GM23338 (cell line): ENCODE measurements at regions not wholly inside any gene's neighbourhood (a gene's known extent, or its start where the extent isn't known, plus 50 kb on each side); places are given as distances from the start of the nearest gene placed in this dataset.

Source experiments
- ATAC-seq: fragments of 200-7000 bp; cut with Tn5 transposase; 3 replicates; pipeline ENCODE4 v1.9.1; 2020
- DNase-seq: peaks from one replicate; pipeline ENCODE4 v3.0.0-alpha.2; 2015; ENCODE audit warnings: low spot score
- H2AFZ ChIP-seq: fragments of 200-600 bp; sonication (generic); 2 replicates; pipeline ENCODE4 v1.8.0; 2016; ENCODE audit warnings: antibody characterized with exemption, mild to moderate bottlenecking, moderate library complexity
- H3F3A ChIP-seq: fragments of 200-600 bp; sonication (generic); replicated peaks from 2 replicates; pipeline ENCODE4 v1.8.0; 2017; ENCODE audit warnings: antibody characterized with exemption, mixed run types, low read depth
- H3K27ac ChIP-seq: fragments of 200-600 bp; sonication (generic); 2 replicates; pipeline ENCODE4 v1.6.1; 2016; ENCODE audit warnings: low read depth
- H3K27me3 ChIP-seq: fragments of 200-600 bp; sonication (generic); 2 replicates; pipeline ENCODE4 v1.8.0; 2016; ENCODE audit warnings: mild to moderate bottlenecking, mixed run types, moderate library complexity; ENCODE audit not compliant: insufficient read depth
- H3K36me3 ChIP-seq: fragments of 200-600 bp; sonication (generic); 2 replicates; pipeline ENCODE4 v1.8.0; 2016; ENCODE audit warnings: mild to moderate bottlenecking; ENCODE audit not compliant: insufficient read depth
- H3K4me1 ChIP-seq: fragments of 200-600 bp; sonication (generic); 2 replicates; pipeline ENCODE4 v1.8.0; 2016; ENCODE audit warnings: mild to moderate bottlenecking, moderate library complexity; ENCODE audit not compliant: insufficient read depth
- H3K4me2 ChIP-seq: fragments of 200-600 bp; sonication (generic); 2 replicates; pipeline ENCODE4 v1.7.1; 2017; ENCODE audit warnings: mixed run types
- H3K4me3 ChIP-seq: fragments of 200-600 bp; sonication (generic); 2 replicates; pipeline ENCODE4 v1.6.1; 2016; ENCODE audit warnings: mixed run types
- H3K79me2 ChIP-seq: fragments of 200-600 bp; sonication (generic); replicated peaks from 2 replicates; pipeline ENCODE4 v1.8.0; 2017; ENCODE audit warnings: mild to moderate bottlenecking; ENCODE audit not compliant: insufficient read depth
- H3K9me2 ChIP-seq: fragments of 200-600 bp; sonication (generic); 2 replicates; pipeline ENCODE4 v1.8.0; 2017; ENCODE audit not compliant: insufficient read depth
- H4K20me1 ChIP-seq: fragments of 200-600 bp; sonication (generic); replicated peaks from 2 replicates; pipeline ENCODE4 v1.8.0; 2017; ENCODE audit warnings: mild to moderate bottlenecking; ENCODE audit not compliant: insufficient read depth
- H3K27ac Mint-ChIP-seq: 2 replicates; pipeline ENCODE4 v1.8.0; 2020; ENCODE audit warnings: inconsistent platforms, mild to moderate bottlenecking, moderate library complexity, mixed read lengths
- H3K27me3 Mint-ChIP-seq: 3 replicates; pipeline ENCODE4 v1.8.0; 2022; ENCODE audit warnings: low read depth, mild to moderate bottlenecking, moderate library complexity, mixed read lengths, inconsistent platforms; ENCODE audit not compliant: insufficient read depth, poor library complexity
- H3K36me3 Mint-ChIP-seq: 3 replicates; pipeline ENCODE4 v1.8.0; 2021; ENCODE audit warnings: low read depth, mild to moderate bottlenecking, inconsistent platforms, moderate library complexity, mixed read lengths
- H3K4me1 Mint-ChIP-seq: 3 replicates; pipeline ENCODE4 v1.8.0; 2020; ENCODE audit warnings: mild to moderate bottlenecking, inconsistent platforms, mixed read lengths
- H3K4me3 Mint-ChIP-seq: 3 replicates; pipeline ENCODE4 v1.8.0; 2021; ENCODE audit warnings: moderate library complexity, mild to moderate bottlenecking, inconsistent platforms, mixed read lengths
- H3K9me3 Mint-ChIP-seq: 3 replicates; pipeline ENCODE4 v1.8.0; 2020; ENCODE audit warnings: moderate library complexity, mild to moderate bottlenecking, inconsistent platforms, mixed read lengths
- CREB1 ChIP-seq: fragments of 250-450 bp; sonication (Bioruptor Pico); IDR thresholded peaks from 2 replicates; pipeline ENCODE4 v1.5.0; 2020; ENCODE audit warnings: low read depth, mild to moderate bottlenecking, moderate library complexity
- CTCF ChIP-seq, 2 experiments: fragments of 200-600 bp in 1 of 2; sonication (generic) in 1 of 2; conservative IDR thresholded peaks; 2 replicates each; pipeline versions ENCODE4 v1.5.1 to v1.6.1; 2016 to 2017; ENCODE audit warnings: antibody characterized with exemption in 2 of 2, low read depth in 2 of 2, mild to moderate bottlenecking in 2 of 2, moderate library complexity in 1 of 2
- ETS1 ChIP-seq: IDR thresholded peaks from 2 replicates; pipeline ENCODE4 v1.6.1; 2016; ENCODE audit warnings: antibody characterized with exemption
- EZH2 ChIP-seq: fragments of 200-600 bp; sonication (generic); IDR thresholded peaks from one replicate; pipeline ENCODE4 v1.8.0; 2017; ENCODE audit warnings: antibody characterized with exemption, mild to moderate bottlenecking, low read depth; ENCODE audit not compliant: unreplicated experiment
- EZH2phosphoT487 ChIP-seq: fragments of 200-600 bp; sonication (generic); IDR thresholded peaks from one replicate; pipeline ENCODE4 v1.8.1; 2018; ENCODE audit warnings: antibody characterized with exemption; ENCODE audit not compliant: unreplicated experiment
- JUNB ChIP-seq: IDR thresholded peaks from one replicate; pipeline ENCODE4 v1.6.1; 2016; ENCODE audit warnings: antibody characterized with exemption; ENCODE audit not compliant: unreplicated experiment
- NANOG ChIP-seq: IDR thresholded peaks from 2 replicates; pipeline ENCODE4 v1.6.1; 2016; ENCODE audit warnings: antibody characterized with exemption, borderline replicate concordance
- POLR2AphosphoS5 ChIP-seq: IDR thresholded peaks from 2 replicates; pipeline ENCODE4 v1.6.1; 2016; ENCODE audit warnings: antibody characterized with exemption, low read depth
- REST ChIP-seq: IDR thresholded peaks from one replicate; pipeline ENCODE4 v1.6.1; 2018; ENCODE audit warnings: antibody characterized with exemption; ENCODE audit not compliant: unreplicated experiment
- STAT1 ChIP-seq: IDR thresholded peaks from one replicate; pipeline ENCODE4 v1.6.1; 2016; ENCODE audit warnings: antibody characterized with exemption; ENCODE audit not compliant: unreplicated experiment
- ZNF114 ChIP-seq: fragments of 250-450 bp; sonication (Bioruptor Pico); IDR thresholded peaks from 2 replicates; pipeline ENCODE4 v1.5.0; 2020; ENCODE audit warnings: mild to moderate bottlenecking, moderate library complexity
- ZNF331 ChIP-seq: fragments of 250-450 bp; sonication (Bioruptor Pico); IDR thresholded peaks from 2 replicates; pipeline ENCODE4 v1.5.0; 2020; ENCODE audit warnings: low read depth, mild to moderate bottlenecking, moderate library complexity
- ZNF462 ChIP-seq: fragments of 250-450 bp; sonication (Bioruptor Pico); IDR thresholded peaks from 2 replicates; pipeline ENCODE4 v1.5.0; 2020; ENCODE audit warnings: mild to moderate bottlenecking, moderate library complexity

GRCh38 chr10:126813432-126813831 is 91.8 kb upstream of the DOCK1 start:
- Histone ChIP-seq H3F3A (no peaks in the 10 kb centered on the region), H3K36me3 (no peaks in the 10 kb centered on the region; the same call in 1 of the 2 replicates), H4K20me1 (no peaks in the 10 kb centered on the region), H3K27me3 (no peaks in the 10 kb centered on the region), H3K4me3 (no peak overlapping the region), H3K27ac (no peak overlapping the region), H3K4me2 (no peak overlapping the region), H3K4me1 (no peaks in the 10 kb centered on the region), H3K79me2 (no peaks in the 10 kb centered on the region), H3K9me2 (no peaks in the 10 kb centered on the region), H2AFZ (no peak overlapping the region)
- DNase-seq = no peak
- Mint-ChIP-seq H3K36me3 (no peaks in the 10 kb centered on the region), H3K4me3 (no peak overlapping the region), H3K4me1 (no peaks in the 10 kb centered on the region), H3K27ac (no peak overlapping the region), H3K9me3 (peaks cover 5% of the 10 kb centered on the region; the same call in 1 of the 3 replicates), H3K27me3 (no peaks in the 10 kb centered on the region)
- TF ChIP-seq ZNF114 (CRISPR knock-in tag) (no peak), EZH2 (no peak), STAT1 (no peak), EZH2phosphoT487 (no peak), POLR2AphosphoS5 (no peak), CREB1 (CRISPR knock-in tag) (no peak), JUNB (no peak), ZNF331 (CRISPR knock-in tag) (no peak), NANOG (no peak), CTCF (conservative IDR thresholded peaks at IDR 0.05; ENCODE audit: low read depth in 2 of 2) (no peak), ETS1 (no peak), REST (no peak), ZNF462 (no peak)
- no peak for ATAC-seq
